Nephron (organoid): ENCODE measurements at regions not wholly inside any gene's neighbourhood (a gene's known extent, or its start where the extent isn't known, plus 50 kb on each side); places are given as distances from the start of the nearest gene placed in this dataset.

Source experiments
- H3K27ac Mint-ChIP-seq, 3 experiments: 2 replicates each; pipeline ENCODE4 v1.8.0; 2020; ENCODE audit warnings: mixed read lengths in 3 of 3, mild to moderate bottlenecking in 2 of 3, moderate library complexity in 1 of 3
- H3K27me3 Mint-ChIP-seq: 2 replicates; pipeline ENCODE4 v1.8.0; 2021; ENCODE audit warnings: low read depth, mild to moderate bottlenecking, moderate library complexity, mixed read lengths
- H3K36me3 Mint-ChIP-seq: 2 replicates; pipeline ENCODE4 v1.8.0; 2020; ENCODE audit warnings: low read depth, mixed read lengths
- H3K4me1 Mint-ChIP-seq: 2 replicates; pipeline ENCODE4 v1.8.0; 2020; ENCODE audit warnings: mixed read lengths
- H3K4me3 Mint-ChIP-seq, 3 experiments: 2 replicates each; pipeline ENCODE4 v1.8.0; 2020; ENCODE audit warnings: mild to moderate bottlenecking in 3 of 3, mixed read lengths in 3 of 3, moderate library complexity in 2 of 3
- H3K9me3 Mint-ChIP-seq: 2 replicates; pipeline ENCODE4 v1.8.0; 2020; ENCODE audit warnings: mixed read lengths
- TF ChIP-seq, protein P1 (sequence below), 3 experiments: fragments of 200-600 bp; sonication (generic); IDR thresholded peaks; one replicate each; pipeline ENCODE4 v1.5.0; 2021; ENCODE audit warnings: antibody characterized with exemption in 3 of 3; ENCODE audit not compliant: unreplicated experiment in 3 of 3

DNA sequence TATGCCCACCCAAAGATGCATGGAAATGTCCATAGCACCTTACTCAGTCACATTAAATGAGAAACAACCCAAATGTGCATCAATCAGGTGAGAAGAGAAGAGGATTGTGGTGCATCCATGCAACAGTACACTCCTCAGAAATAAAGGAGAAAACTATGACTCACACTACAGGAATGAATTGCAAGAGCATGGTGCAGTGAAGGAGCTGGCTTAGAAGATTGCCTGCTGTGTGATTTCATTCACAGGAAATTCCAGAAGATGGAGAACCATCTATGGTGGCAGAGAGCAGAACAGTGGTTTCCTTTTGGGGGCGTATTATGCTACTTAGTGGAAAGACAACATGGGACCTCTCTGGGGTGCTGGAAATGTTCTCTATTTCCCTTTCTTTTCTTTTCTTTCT is 278.6 kb upstream of the AJAP1 start:
- H3K27me3 Mint-ChIP-seq: peaks cover 11% of the 10 kb centered on the region
- H3K4me3 Mint-ChIP-seq: no peak overlapping the region
- H3K36me3 Mint-ChIP-seq: no peaks in the 10 kb centered on the region
- TF ChIP-seq, protein P1, sequence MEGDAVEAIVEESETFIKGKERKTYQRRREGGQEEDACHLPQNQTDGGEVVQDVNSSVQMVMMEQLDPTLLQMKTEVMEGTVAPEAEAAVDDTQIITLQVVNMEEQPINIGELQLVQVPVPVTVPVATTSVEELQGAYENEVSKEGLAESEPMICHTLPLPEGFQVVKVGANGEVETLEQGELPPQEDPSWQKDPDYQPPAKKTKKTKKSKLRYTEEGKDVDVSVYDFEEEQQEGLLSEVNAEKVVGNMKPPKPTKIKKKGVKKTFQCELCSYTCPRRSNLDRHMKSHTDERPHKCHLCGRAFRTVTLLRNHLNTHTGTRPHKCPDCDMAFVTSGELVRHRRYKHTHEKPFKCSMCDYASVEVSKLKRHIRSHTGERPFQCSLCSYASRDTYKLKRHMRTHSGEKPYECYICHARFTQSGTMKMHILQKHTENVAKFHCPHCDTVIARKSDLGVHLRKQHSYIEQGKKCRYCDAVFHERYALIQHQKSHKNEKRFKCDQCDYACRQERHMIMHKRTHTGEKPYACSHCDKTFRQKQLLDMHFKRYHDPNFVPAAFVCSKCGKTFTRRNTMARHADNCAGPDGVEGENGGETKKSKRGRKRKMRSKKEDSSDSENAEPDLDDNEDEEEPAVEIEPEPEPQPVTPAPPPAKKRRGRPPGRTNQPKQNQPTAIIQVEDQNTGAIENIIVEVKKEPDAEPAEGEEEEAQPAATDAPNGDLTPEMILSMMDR (IDR thresholded peaks at IDR 0.05; ENCODE audit: unreplicated experiment in 3 of 3): no peak
- no peaks in the 10 kb centered on the region for H3K4me1 Mint-ChIP-seq
- peaks cover 11% of the 10 kb centered on the region for H3K9me3 Mint-ChIP-seq
- no peak overlapping the region for H3K27ac Mint-ChIP-seq

DNA sequence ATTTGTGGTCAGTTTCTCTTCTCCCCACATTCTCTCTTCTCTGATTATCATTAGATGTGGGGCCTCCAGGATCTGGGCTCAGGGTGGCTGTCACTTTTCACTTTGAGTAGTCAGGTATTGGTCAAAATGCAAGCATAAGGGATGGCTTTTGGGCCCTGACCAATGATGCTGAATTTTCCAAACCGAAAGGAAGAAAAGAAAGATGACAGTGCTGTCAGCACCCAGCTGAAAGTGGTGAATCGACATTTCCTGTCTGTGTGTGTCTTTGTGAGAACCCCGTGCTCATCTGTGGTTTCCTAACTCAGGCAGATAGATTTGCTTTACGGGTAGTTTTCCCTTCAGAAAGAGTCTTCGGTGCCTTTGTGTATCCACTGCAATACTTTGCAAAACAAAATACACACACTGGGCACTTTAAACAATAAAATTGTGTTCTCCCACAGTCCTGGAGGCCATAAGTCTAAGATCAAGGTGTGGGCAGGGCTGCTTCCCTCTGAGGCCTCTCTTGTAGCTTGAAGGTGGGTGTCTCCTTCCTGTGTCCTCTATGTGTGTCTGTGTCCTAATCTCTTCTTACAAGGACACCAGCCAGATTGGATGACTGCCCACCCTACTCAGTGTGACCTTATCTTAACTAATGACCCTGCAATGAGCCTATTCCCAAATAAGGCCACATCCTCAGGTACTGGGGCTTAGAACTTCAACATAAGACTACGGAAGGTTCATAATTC is 274.8 kb upstream of the AJAP1 start:
- H3K4me1 Mint-ChIP-seq: no peaks in the 10 kb centered on the region
- no peak overlapping the region for H3K27ac Mint-ChIP-seq
- peaks cover 17% of the 10 kb centered on the region for H3K27me3 Mint-ChIP-seq
- H3K9me3 Mint-ChIP-seq: peaks cover 21% of the 10 kb centered on the region
- H3K4me3 Mint-ChIP-seq: no peak overlapping the region
- TF ChIP-seq, protein P1 (IDR thresholded peaks at IDR 0.05; ENCODE audit: unreplicated experiment in 3 of 3): no peak
- no peaks in the 10 kb centered on the region for H3K36me3 Mint-ChIP-seq

DNA sequence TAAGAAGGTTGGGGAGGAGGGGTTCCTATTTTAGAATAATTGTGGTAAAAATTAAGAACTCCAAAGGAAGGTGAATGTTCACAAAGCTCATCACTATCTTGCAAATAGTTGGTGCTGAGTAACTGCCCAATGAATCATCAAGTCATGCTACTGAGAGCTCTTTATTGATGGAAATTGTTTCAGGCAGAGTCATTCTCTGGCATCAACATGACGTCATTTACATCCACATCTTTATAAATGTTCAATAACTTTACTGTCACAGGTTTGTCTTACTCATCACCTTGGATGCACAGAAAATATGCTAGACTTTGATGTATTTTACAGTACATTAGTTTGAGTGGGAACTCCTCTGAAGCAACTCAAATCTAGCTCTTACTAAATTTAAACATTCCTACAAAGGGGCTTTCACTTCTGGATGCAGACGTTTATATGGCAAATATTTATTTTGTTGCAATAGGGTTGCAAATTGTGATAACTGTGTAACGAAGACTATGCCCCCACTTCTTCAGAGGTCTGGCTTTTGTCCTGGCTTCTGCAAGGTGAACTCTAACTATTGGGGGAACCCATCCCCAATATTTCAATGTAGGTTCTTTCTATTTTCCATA is 273.7 kb upstream of the AJAP1 start:
- peaks cover 19% of the 10 kb centered on the region for H3K9me3 Mint-ChIP-seq
- no peaks in the 10 kb centered on the region for H3K4me1 Mint-ChIP-seq

DNA sequence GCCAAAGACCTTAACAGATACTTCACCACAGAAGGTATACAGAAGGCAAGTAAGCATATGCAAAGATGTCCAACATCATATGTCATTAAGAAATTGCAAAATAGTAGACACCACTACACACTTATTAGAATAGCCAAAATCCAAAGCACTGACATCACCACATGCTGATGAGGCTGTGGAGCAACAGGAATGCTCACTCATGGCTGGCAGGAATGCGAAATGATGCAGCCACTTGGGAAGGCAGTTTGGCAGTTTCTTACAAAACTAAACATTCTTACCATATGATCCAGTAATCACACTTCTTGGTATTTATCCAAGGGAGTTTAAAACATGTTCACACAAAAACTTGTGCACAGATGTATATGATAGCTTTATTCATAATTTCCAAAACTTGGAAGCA is 261.2 kb upstream of the AJAP1 start:
- Mint-ChIP-seq H3K27ac (no peak overlapping the region), H3K4me1 (peaks cover 6% of the 10 kb centered on the region), H3K4me3 (no peak overlapping the region), H3K36me3 (no peaks in the 10 kb centered on the region), H3K9me3 (peaks cover 17% of the 10 kb centered on the region), H3K27me3 (peaks cover 39% of the 10 kb centered on the region)
- TF ChIP-seq, protein P1 (IDR thresholded peaks at IDR 0.05; ENCODE audit: unreplicated experiment in 3 of 3): no peak

More for the DNA sequence above, 273.7 kb upstream of the AJAP1 start:
- Mint-ChIP-seq H3K27ac (no peak overlapping the region), H3K4me3 (no peak overlapping the region), H3K27me3 (peaks cover 12% of the 10 kb centered on the region), H3K36me3 (no peaks in the 10 kb centered on the region)
- TF ChIP-seq, protein P1 (IDR thresholded peaks at IDR 0.05; ENCODE audit: unreplicated experiment in 3 of 3): no peak

DNA sequence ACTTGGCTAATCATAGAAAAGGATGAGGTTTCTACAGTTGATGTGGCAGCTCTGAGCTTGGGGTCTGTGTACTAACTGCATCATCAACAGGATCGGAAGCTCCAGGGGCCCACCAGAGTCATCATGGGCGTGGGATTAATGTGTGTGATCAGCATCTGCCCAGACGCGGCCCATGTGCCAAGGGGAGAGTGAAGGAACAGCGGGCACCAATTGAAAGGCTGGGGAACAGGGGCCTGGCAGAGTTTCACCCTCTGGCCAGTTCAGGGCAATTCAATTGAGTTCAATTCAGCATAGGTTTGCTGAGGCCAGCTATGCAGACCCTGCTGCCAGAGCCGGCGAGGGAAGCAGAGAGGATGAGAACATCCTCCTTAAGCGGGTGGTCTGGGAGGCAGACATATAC is 260.0 kb upstream of the AJAP1 start:
- Mint-ChIP-seq H3K27ac (no peak overlapping the region), H3K9me3 (peaks cover 14% of the 10 kb centered on the region), H3K4me1 (peaks cover 6% of the 10 kb centered on the region), H3K36me3 (no peaks in the 10 kb centered on the region), H3K27me3 (peaks cover 43% of the 10 kb centered on the region), H3K4me3 (no peak overlapping the region)
- TF ChIP-seq, protein P1 (IDR thresholded peaks at IDR 0.05; ENCODE audit: unreplicated experiment in 3 of 3): no peak

DNA sequence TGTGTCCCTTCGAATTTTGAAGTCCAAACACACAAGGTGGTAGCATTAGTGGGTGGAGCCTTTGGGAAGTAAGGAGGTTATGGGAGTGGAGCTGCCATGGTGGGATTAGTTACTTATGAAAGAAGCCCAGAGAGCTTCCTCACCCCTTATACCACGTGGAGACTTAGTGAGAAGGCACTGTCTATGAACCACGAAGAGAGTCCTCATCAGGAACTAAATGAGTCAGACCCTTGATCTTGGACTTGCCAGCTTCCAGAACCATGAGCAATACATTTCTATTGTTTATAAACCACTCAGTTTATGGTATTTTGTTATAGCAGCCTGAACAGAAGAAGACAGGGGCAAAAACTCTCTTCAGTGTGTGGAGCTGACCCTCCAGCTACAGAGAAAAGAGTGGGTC is 259.3 kb upstream of the AJAP1 start:
- Mint-ChIP-seq H3K27ac (no peak overlapping the region), H3K27me3 (peaks cover 46% of the 10 kb centered on the region), H3K36me3 (no peaks in the 10 kb centered on the region), H3K4me3 (no peak overlapping the region), H3K4me1 (peaks cover 6% of the 10 kb centered on the region), H3K9me3 (peaks cover 14% of the 10 kb centered on the region)
- TF ChIP-seq, protein P1 (IDR thresholded peaks at IDR 0.05; ENCODE audit: unreplicated experiment in 3 of 3): no peak
